Vagina (tissue), 2 donors: ENCODE measurements at regions not wholly inside any gene's neighbourhood (a gene's known extent, or its start where the extent isn't known, plus 50 kb on each side); places are given as distances from the start of the nearest gene placed in this dataset.

Experiments used
- DNase-seq, 2 donors: peaks; one replicate each; pipeline ENCODE4 v3.0.0-alpha.2; 2017; ENCODE audit errors: extremely low spot score in 2 of 2
- H3K27ac ChIP-seq: fragments of 200-600 bp; sonication (generic); one replicate; pipeline ENCODE4 v1.5.1; 2019
- H3K27me3 ChIP-seq: fragments of 200-600 bp; sonication (generic); one replicate; pipeline ENCODE4 v1.5.1; 2019
- H3K36me3 ChIP-seq, 2 donors: fragments of 200-600 bp; sonication (generic); one replicate each; pipeline ENCODE4 v1.5.1; 2017 to 2019
- H3K4me1 ChIP-seq: fragments of 200-600 bp; sonication (generic); one replicate; pipeline ENCODE4 v1.5.1; 2019
- H3K4me3 ChIP-seq, 2 donors: fragments of 200-600 bp; sonication (generic); 1 replicate in 1 of 2; 2 replicates in 1 of 2; pipeline ENCODE4 v1.5.1; 2016 to 2019
- H3K9me3 ChIP-seq: fragments of 200-600 bp; sonication (generic); one replicate; pipeline ENCODE4 v1.5.1; 2019
- CTCF ChIP-seq, 3 experiments: fragments of 450-650 bp in 2 of 3; fragments of 200-600 bp in 1 of 3; sonication (generic) in 1 of 3; IDR thresholded peaks; one replicate each; pipeline ENCODE4 v1.5.1; 2017 to 2019; ENCODE audit warnings: antibody characterized with exemption in 3 of 3, mild to moderate bottlenecking in 2 of 3, moderate library complexity in 2 of 3
- POLR2A ChIP-seq, 2 donors: fragments of 450-650 bp; IDR thresholded peaks; one replicate each; pipeline ENCODE4 v1.6.1; 2017; ENCODE audit warnings: antibody characterized with exemption in 2 of 2, mild to moderate bottlenecking in 2 of 2, moderate library complexity in 2 of 2
- POLR2AphosphoS5 ChIP-seq, 2 donors: sonication (generic); formaldehyde crosslinking; IDR thresholded peaks; one replicate each; pipeline ENCODE4 v1.9.0; 2017; ENCODE audit warnings: antibody characterized with exemption in 2 of 2, mild to moderate bottlenecking in 2 of 2, low read depth in 1 of 2; ENCODE audit not compliant: insufficient read depth in 1 of 2
- intact Hi-C: fragments of 100-400 bp; cut with DNase I; formaldehyde crosslinking; loops from one replicate; pipeline ENCODE4 v1.15.1; 2023

DNA sequence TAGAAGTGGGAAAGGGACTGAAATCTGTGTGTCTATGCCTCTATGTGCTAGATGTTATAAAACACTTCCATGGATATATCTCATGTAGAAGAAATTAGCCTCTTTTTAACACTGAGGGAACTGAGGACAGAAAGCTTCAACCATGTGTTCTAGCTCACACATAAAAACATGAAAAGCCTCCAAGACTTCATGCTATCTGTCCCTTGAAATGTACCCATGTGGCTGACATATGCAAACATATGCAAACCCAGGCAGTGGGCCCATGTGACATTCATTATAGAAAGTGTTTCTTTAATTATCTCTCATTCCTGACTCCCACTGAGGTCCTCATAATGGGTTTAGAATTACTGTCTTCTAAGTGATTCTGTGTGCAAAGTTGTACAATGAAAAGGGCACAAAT is 134.7 kb upstream of the MAF start:
- DNase-seq, result no peak
- Histone ChIP-seq H3K27ac (no peak overlapping the region), H3K4me3 (no peak overlapping the region), H3K4me1 (no peaks in the 10 kb centered on the region), H3K36me3 (no peaks in the 10 kb centered on the region), H3K9me3 (no peaks in the 10 kb centered on the region), H3K27me3 (no peaks in the 10 kb centered on the region)
- intact Hi-C loops, result no loop called here
- TF ChIP-seq POLR2A (IDR thresholded peaks at IDR 0.05) (no peak), CTCF (IDR thresholded peaks at IDR 0.05) (no peak), POLR2AphosphoS5 (IDR thresholded peaks at IDR 0.05; ENCODE audit: insufficient read depth in 1 of 2, low read depth in 1 of 2) (no peak)

DNA sequence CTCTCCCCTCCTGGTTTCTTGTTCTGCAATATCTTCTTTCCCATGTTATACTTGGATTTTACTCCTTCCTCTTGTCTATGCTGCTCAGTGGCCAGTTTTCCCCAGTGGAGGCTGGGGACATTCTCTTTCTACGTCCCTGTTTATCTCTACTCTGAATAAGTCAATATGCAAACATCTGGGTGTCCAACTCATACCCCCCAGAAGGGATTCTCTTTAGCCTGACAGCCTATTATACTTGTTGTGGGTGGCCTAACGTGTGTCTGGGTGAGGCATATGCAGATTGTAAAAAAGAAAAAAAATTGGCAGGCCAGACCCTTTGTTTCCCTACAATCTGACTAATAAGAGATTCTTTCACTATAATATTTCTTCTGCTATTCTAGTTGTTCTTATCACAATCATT is 134.2 kb upstream of the MAF start:
- Histone ChIP-seq H3K27me3 (no peaks in the 10 kb centered on the region), H3K9me3 (no peaks in the 10 kb centered on the region), H3K36me3 (no peaks in the 10 kb centered on the region), H3K4me3 (no peak overlapping the region), H3K27ac (no peak overlapping the region), H3K4me1 (no peaks in the 10 kb centered on the region)
- intact Hi-C loops, result no loop called here
- TF ChIP-seq POLR2A (IDR thresholded peaks at IDR 0.05) (no peak), POLR2AphosphoS5 (IDR thresholded peaks at IDR 0.05; ENCODE audit: insufficient read depth in 1 of 2, low read depth in 1 of 2) (no peak), CTCF (IDR thresholded peaks at IDR 0.05) (no peak)
- DNase-seq, result no peak

GRCh38 chr16:79728923-79729240 is 128.3 kb upstream of the MAF start:
- Histone ChIP-seq H3K36me3 (no peaks in the 10 kb centered on the region), H3K4me1 (no peaks in the 10 kb centered on the region), H3K27ac (no peak overlapping the region), H3K4me3 (no peak overlapping the region), H3K9me3 (no peaks in the 10 kb centered on the region), H3K27me3 (no peaks in the 10 kb centered on the region)
- DNase-seq, result no peak
- intact Hi-C loops, result no loop called here
- TF ChIP-seq CTCF (IDR thresholded peaks at IDR 0.05), result no peak
- no peak for TF ChIP-seq POLR2AphosphoS5 (IDR thresholded peaks at IDR 0.05; ENCODE audit: insufficient read depth in 1 of 2, low read depth in 1 of 2)
- TF ChIP-seq POLR2A (IDR thresholded peaks at IDR 0.05), result no peak

GRCh38 chr16:79728048-79728922 is 127.7 kb upstream of the MAF start:
- no peaks in the 10 kb centered on the region for H3K9me3 ChIP-seq
- TF ChIP-seq POLR2AphosphoS5 (IDR thresholded peaks at IDR 0.05; ENCODE audit: insufficient read depth in 1 of 2, low read depth in 1 of 2) (no peak), POLR2A (IDR thresholded peaks at IDR 0.05) (no peak), CTCF (IDR thresholded peaks at IDR 0.05) (no peak)
- H3K36me3 ChIP-seq, result no peaks in the 10 kb centered on the region
- no peaks in the 10 kb centered on the region for H3K4me1 ChIP-seq
- no peak overlapping the region for H3K4me3 ChIP-seq
- no peak for DNase-seq
- no peak overlapping the region for H3K27ac ChIP-seq
- intact Hi-C loops, result no loop called here
- no peaks in the 10 kb centered on the region for H3K27me3 ChIP-seq

- H3K36me3 ChIP-seq, result no peaks in the 10 kb centered on the region
- intact Hi-C loops, result no loop called here
Measured at GRCh38 chr16:79726902-79727301, 126.4 kb upstream of the MAF start.

More at GRCh38 chr16:79726902-79727301, 126.4 kb upstream of the MAF start:
- TF ChIP-seq CTCF (IDR thresholded peaks at IDR 0.05) (no peak), POLR2AphosphoS5 (IDR thresholded peaks at IDR 0.05; ENCODE audit: insufficient read depth in 1 of 2, low read depth in 1 of 2) (no peak), POLR2A (IDR thresholded peaks at IDR 0.05) (no peak)
- Histone ChIP-seq H3K27ac (no peak overlapping the region), H3K9me3 (no peaks in the 10 kb centered on the region), H3K27me3 (no peaks in the 10 kb centered on the region), H3K4me1 (peaks cover 8% of the 10 kb centered on the region), H3K4me3 (no peak overlapping the region)
- DNase-seq, result no peak
